ENCODE measurements at regions not wholly inside any gene's neighbourhood (a gene's known extent, or its start where the extent isn't known, plus 50 kb on each side); places are given as distances from the start of the nearest gene placed in this dataset.

- TF ChIP-seq CTCF (IDR thresholded peaks at IDR 0.05; ENCODE audit: low read depth, low read length) (no peak), EZH2phosphoT487 (IDR thresholded peaks at IDR 0.05; ENCODE audit: low read depth) (no peak)
These were observed 349.0 kb upstream of the MPDZ start for GRCh38 chr9:13628526-13628925.

Measured in OCI-LY3 (cell line).